Neural progenitor cell (in vitro differentiated cells): ENCODE measurements at regions not wholly inside any gene's neighbourhood (a gene's known extent, or its start where the extent isn't known, plus 50 kb on each side); places are given as distances from the start of the nearest gene placed in this dataset.

ENCODE experiments used
- DNase-seq: peaks from one replicate; pipeline ENCODE4 v3.0.0-alpha.2; 2016; ENCODE audit warnings: low spot score
- H2AFZ ChIP-seq: fragments of 200-600 bp; sonication (generic); replicated peaks from 2 replicates; pipeline ENCODE4 v1.6.1; 2016; ENCODE audit warnings: antibody characterized with exemption
- H3F3A ChIP-seq: fragments of 200-600 bp; sonication (generic); 2 replicates; pipeline ENCODE4 v1.6.1; 2016; ENCODE audit warnings: antibody characterized with exemption, low read depth
- H3K27ac ChIP-seq: fragments of 200-600 bp; sonication (generic); 2 replicates; pipeline ENCODE4 v1.5.1; 2016; ENCODE audit warnings: mild to moderate bottlenecking
- H3K27me3 ChIP-seq: fragments of 200-600 bp; sonication (generic); 2 replicates; pipeline ENCODE4 v1.6.1; 2016; ENCODE audit warnings: mild to moderate bottlenecking, moderate library complexity
- H3K36me3 ChIP-seq: fragments of 200-600 bp; sonication (generic); 2 replicates; pipeline ENCODE4 v1.5.1; 2016
- H3K4me1 ChIP-seq: fragments of 200-600 bp; sonication (generic); 2 replicates; pipeline ENCODE4 v1.6.1; 2016; ENCODE audit warnings: mixed run types
- H3K4me2 ChIP-seq: fragments of 200-600 bp; sonication (generic); 2 replicates; pipeline ENCODE4 v1.6.1; 2016
- H3K4me3 ChIP-seq: fragments of 200-600 bp; sonication (generic); 2 replicates; pipeline ENCODE4 v1.5.1; 2016
- H3K79me2 ChIP-seq: fragments of 200-600 bp; sonication (generic); 2 replicates; pipeline ENCODE4 v1.6.1; 2016; ENCODE audit warnings: low read depth
- H3K9ac ChIP-seq: fragments of 200-600 bp; sonication (generic); 2 replicates; pipeline ENCODE4 v1.6.1; 2016
- H3K9me3 ChIP-seq: fragments of 200-600 bp; sonication (generic); 2 replicates; pipeline ENCODE4 v1.5.1; 2016; ENCODE audit warnings: low read depth
- H4K20me1 ChIP-seq: fragments of 200-600 bp; sonication (generic); 2 replicates; pipeline ENCODE4 v1.6.1; 2016; ENCODE audit warnings: low read depth
- H3K27ac Mint-ChIP-seq: 3 replicates; pipeline ENCODE4 v1.8.0; 2021; ENCODE audit warnings: mixed read lengths
- H3K27me3 Mint-ChIP-seq: 2 replicates; pipeline ENCODE4 v1.8.0; 2022; ENCODE audit warnings: low read depth, mild to moderate bottlenecking, inconsistent platforms, moderate library complexity, mixed read lengths; ENCODE audit not compliant: insufficient read depth
- H3K36me3 Mint-ChIP-seq: 3 replicates; pipeline ENCODE4 v1.8.0; 2021; ENCODE audit warnings: mixed read lengths
- H3K4me1 Mint-ChIP-seq: 3 replicates; pipeline ENCODE4 v1.8.0; 2021; ENCODE audit warnings: mixed read lengths
- H3K4me3 Mint-ChIP-seq: 3 replicates; pipeline ENCODE4 v1.8.0; 2021; ENCODE audit warnings: mild to moderate bottlenecking, moderate library complexity, mixed read lengths
- H3K9me3 Mint-ChIP-seq: 3 replicates; pipeline ENCODE4 v1.8.0; 2020; ENCODE audit warnings: mixed read lengths
- CTCF ChIP-seq: fragments of 200-600 bp; sonication (generic); IDR thresholded peaks from 2 replicates; pipeline ENCODE4 v1.5.1; 2017; ENCODE audit warnings: antibody characterized with exemption, mild to moderate bottlenecking
- EZH2 ChIP-seq: fragments of 200-600 bp; sonication (generic); IDR thresholded peaks from 2 replicates; pipeline ENCODE4 v1.6.1; 2017; ENCODE audit warnings: antibody characterized with exemption, mild to moderate bottlenecking, moderate library complexity
- EZH2phosphoT487 ChIP-seq: fragments of 200-600 bp; sonication (generic); IDR thresholded peaks from 2 replicates; pipeline ENCODE4 v1.6.1; 2017; ENCODE audit warnings: antibody characterized with exemption

GRCh38 chr14:22118899-22119477, 445.4 kb upstream of the OR4E1 start:
- H3K9me3 ChIP-seq: no peaks in the 10 kb centered on the region
- no peak overlapping the region for H3K4me2 ChIP-seq
- H3K79me2 ChIP-seq: no peaks in the 10 kb centered on the region
- H3K27ac Mint-ChIP-seq: no peak overlapping the region
- H3K36me3 Mint-ChIP-seq: no peaks in the 10 kb centered on the region
- H3K4me1 Mint-ChIP-seq: no peaks in the 10 kb centered on the region
- no peak overlapping the region for H3K4me3 ChIP-seq
- no peak for DNase-seq
- TF ChIP-seq CTCF (no peak), EZH2phosphoT487 (no peak), EZH2 (no peak)
- no peaks in the 10 kb centered on the region for H3F3A ChIP-seq
- H3K9ac ChIP-seq: no peak overlapping the region
- H3K27me3 ChIP-seq: peaks cover 41% of the 10 kb centered on the region
- no peaks in the 10 kb centered on the region for H3K27me3 Mint-ChIP-seq
- H4K20me1 ChIP-seq: no peaks in the 10 kb centered on the region
- H3K4me3 Mint-ChIP-seq: no peak overlapping the region
- no peak overlapping the region for H3K27ac ChIP-seq
- no peaks in the 10 kb centered on the region for H3K36me3 ChIP-seq
- H2AFZ ChIP-seq: no peak overlapping the region
- H3K4me1 ChIP-seq: no peaks in the 10 kb centered on the region
- no peaks in the 10 kb centered on the region for H3K9me3 Mint-ChIP-seq

- H3K9me3 Mint-ChIP-seq: no peaks in the 10 kb centered on the region
- no peaks in the 10 kb centered on the region for H3K4me1 ChIP-seq
- H3K4me1 Mint-ChIP-seq: no peaks in the 10 kb centered on the region
Measured at GRCh38 chr14:22113401-22113800, 439.8 kb upstream of the OR4E1 start.

GRCh38 chr14:22112004-22112403, 438.4 kb upstream of the OR4E1 start:
- no peak overlapping the region for H3K27ac Mint-ChIP-seq

More at GRCh38 chr14:22113401-22113800, 439.8 kb upstream of the OR4E1 start:
- Mint-ChIP-seq H3K36me3 (no peaks in the 10 kb centered on the region), H3K27ac (no peak overlapping the region), H3K27me3 (no peaks in the 10 kb centered on the region), H3K4me3 (no peak overlapping the region)
- Histone ChIP-seq H2AFZ (no peak overlapping the region), H3K27me3 (peaks cover 16% of the 10 kb centered on the region), H3K36me3 (no peaks in the 10 kb centered on the region), H3K79me2 (no peaks in the 10 kb centered on the region), H3K4me2 (no peak overlapping the region), H3F3A (no peaks in the 10 kb centered on the region), H3K4me3 (no peak overlapping the region), H3K9ac (no peak overlapping the region), H3K9me3 (no peaks in the 10 kb centered on the region), H3K27ac (no peak overlapping the region), H4K20me1 (no peaks in the 10 kb centered on the region)
- TF ChIP-seq EZH2phosphoT487: no peak
- TF ChIP-seq EZH2: no peak
- TF ChIP-seq CTCF: no peak
- no peak for DNase-seq

More at GRCh38 chr14:22112004-22112403, 438.4 kb upstream of the OR4E1 start:
- H3K4me3 Mint-ChIP-seq: no peak overlapping the region
- Histone ChIP-seq H3K9me3 (no peaks in the 10 kb centered on the region), H3K4me3 (no peak overlapping the region), H3K27me3 (peaks cover 2% of the 10 kb centered on the region), H4K20me1 (no peaks in the 10 kb centered on the region), H2AFZ (peak overlapping the region; percentile 12), H3K4me1 (no peaks in the 10 kb centered on the region), H3K9ac (no peak overlapping the region), H3K79me2 (no peaks in the 10 kb centered on the region), H3K4me2 (no peak overlapping the region), H3K36me3 (no peaks in the 10 kb centered on the region), H3F3A (no peaks in the 10 kb centered on the region), H3K27ac (no peak overlapping the region)
- no peaks in the 10 kb centered on the region for H3K36me3 Mint-ChIP-seq
- peak; percentile 31 for DNase-seq
- no peaks in the 10 kb centered on the region for H3K9me3 Mint-ChIP-seq
- no peaks in the 10 kb centered on the region for H3K4me1 Mint-ChIP-seq
- H3K27me3 Mint-ChIP-seq: no peaks in the 10 kb centered on the region
- TF ChIP-seq CTCF: peak; percentile 80
- TF ChIP-seq EZH2phosphoT487: no peak
